ENCODE measurements at regions not wholly inside any gene's neighbourhood (a gene's known extent, or its start where the extent isn't known, plus 50 kb on each side); places are given as distances from the start of the nearest gene placed in this dataset.

DNA sequence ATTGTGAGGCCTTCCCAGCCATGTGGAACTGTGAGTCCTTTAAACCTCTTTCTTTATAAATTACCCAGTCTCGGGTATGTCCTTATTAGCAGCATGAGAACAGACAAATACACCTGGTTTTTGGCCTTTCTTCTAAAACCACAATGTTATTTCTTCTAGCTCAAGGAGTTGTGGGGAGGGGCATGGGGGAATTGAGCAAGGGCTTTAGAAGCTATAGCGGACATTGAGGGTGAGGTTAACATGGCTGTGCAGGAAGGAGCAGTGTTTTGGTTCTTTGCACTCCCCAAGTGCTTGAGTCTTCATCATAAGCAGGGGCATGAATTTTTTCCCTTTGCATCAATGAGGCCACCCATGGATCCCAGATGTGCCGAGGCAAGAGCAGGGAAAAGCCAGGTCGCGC, 86.8 kb downstream of the SPRING1 start:
- DNase-seq (ENCODE audit: low read depth): no peak

DNA sequence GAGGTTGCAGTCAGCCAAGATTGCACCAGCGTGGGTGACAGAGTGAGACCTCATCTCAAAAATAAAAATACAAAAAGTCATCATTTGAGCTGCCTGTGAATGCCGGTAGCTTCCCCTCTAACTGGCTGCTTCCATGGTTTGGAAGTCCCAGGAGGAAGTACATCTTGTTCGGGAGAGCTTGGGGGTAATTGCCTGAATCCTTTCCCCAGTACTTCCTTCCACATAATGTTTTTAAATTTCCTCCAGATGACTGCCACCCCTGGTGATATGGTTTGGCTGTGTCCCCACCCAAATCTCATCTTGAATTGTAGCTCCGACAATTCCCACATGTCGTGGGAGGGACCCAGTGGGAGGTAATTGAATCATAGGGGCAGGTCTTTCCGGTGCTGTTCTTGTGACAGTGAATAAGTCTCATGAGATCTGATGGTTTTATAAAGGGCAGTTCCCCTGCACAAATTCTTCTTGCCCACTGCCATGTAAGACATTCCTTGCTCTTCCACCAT, 87.2 kb downstream of the SPRING1 start:
- no peak for DNase-seq (ENCODE audit: low read depth)

DNA sequence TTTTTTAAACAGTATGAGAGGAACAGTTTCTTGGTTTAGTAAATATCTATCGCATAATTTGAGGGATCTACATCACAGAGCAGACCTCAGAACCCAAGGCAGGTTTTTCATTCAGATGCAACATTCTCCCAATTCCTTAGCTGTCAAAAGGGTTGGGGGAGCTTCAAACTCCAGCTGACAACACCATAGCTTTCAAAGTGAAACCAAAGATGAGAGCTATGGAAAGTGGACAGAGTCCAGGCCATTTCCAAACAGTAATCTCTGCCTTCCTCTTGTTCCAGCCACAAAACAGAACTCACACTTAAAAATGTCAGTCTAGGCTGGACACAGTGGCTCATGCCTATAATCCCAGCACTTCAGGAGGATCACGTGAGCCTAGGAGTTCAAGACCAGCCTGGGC, 87.8 kb downstream of the SPRING1 start:
- DNase-seq (ENCODE audit: low read depth): no peak

DNA sequence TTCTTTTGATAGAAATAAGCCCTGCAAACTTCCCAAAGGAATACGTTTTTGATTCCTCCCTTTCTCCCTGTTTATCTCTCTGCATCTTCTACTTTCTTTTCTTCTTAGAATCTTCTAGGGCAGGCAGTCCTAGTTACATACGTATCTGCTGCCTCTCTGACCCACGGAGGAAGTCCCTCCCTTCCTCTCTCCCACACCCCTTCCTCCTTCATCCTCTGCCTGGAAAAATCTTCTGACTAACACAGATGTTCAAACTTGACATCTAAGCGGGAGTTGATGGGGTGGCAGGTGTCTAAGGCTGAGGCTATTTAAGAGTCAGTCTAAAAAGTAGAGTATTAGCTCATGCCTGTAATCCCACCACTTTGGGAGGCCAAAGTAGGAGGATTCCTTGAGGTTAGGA, 88.6 kb downstream of the MAP1LC3B2 start:
- DNase-seq (ENCODE audit: low read depth): no peak

DNA sequence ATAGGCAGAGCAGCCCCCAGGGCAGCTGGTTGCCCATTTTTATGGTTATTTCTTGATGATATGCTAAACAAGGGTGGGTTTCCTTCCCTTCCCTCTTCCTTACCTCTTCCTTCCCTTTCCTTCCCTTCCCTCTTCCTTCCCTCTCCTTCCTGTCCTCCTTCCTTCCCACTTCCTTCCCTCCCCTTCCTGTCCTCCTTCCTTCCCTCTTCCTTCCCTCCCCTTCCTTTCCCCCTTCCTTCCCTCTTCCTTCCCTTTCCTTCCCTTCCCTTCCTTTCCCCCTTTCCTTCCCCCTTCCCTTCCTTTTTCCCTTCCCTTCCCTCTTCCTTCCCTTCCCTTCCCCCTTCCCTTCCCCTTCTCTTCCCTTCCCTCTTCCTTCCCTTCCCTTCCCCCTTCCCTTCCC, 87.7 kb downstream of the MAP1LC3B2 start:
- DNase-seq (ENCODE audit: low read depth): no peak

DNA sequence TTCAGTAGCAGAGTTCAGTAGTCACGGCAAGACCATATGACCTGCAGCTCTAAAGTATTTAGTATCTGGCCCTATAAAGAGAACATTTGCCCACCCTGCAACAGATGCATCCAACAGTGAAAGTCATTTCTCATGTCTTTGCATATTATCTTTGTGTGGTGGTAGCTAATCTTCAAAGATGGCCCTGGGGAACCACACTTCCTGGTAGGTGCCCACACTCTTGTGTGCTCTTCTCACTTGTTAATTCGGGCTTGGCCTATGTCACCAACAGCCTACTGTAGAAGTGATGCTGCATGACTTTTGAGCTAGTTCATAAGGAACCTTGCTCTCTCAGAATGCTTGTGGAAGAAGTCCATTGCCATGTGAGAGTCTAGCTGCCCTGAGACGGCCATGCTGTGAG, 85.6 kb downstream of the MAP1LC3B2 start:
- no peak for DNase-seq (ENCODE audit: low read depth)

DNA sequence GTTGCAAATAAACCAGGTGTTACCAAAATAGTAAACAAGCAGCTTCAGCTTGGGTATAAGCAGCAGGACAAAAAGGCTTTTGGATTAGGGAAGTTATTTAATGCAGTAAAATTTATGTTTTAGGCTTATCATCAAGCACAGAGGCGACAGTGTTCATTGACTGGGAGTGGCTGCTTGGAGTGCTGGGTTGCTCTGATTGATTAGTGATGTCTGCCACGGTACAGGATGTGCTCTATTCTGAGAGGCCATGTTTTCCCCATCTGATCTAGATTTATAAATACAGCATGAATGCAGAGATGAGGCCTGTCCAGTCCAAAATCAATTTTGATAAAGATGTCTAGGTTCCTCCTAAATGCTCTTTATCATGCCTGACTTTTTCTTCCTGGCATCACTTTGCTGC, 83.5 kb downstream of the MAP1LC3B2 start:
- DNase-seq (ENCODE audit: low read depth): no peak

DNA sequence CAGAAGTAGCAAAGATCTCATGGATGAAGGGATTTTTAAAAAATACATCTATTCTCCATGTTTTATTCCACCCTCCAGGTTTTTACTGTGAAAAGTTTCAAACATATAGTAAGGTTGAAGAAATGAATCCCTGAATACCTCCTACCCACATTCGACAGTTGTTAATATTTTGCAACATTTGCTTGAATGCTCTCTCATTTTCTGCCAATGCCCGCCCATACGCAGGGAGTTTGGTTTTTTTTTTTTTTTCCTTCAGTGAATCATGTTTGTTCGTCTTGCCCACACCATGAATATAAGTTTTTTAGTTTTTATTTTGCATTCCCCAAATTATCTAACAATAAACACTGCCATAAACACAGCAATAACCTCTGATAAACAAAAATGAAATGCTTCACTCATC, 82.9 kb downstream of the MAP1LC3B2 start:
- peak; percentile 26 for DNase-seq (ENCODE audit: low read depth)

DNA sequence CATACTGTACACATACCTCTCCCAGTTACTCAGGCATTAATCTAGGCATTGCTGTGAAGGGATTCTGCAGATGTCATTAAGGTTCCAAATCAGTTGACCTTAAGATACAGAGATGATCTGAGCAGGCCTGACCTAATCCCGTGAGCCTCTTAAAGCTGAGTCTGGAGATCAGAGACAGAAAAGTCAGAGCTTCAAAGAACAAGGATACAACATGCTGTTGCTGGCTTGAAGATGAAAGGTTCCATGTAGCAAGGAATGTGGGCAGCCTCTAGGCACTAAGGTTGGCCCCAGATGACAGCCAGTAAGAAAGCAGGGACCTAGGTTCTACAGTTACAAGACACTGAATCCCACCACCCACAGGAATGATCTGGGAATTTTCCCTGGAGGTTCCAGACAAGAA, 81.1 kb downstream of the MAP1LC3B2 start:
- DNase-seq (ENCODE audit: low read depth): no peak

DNA sequence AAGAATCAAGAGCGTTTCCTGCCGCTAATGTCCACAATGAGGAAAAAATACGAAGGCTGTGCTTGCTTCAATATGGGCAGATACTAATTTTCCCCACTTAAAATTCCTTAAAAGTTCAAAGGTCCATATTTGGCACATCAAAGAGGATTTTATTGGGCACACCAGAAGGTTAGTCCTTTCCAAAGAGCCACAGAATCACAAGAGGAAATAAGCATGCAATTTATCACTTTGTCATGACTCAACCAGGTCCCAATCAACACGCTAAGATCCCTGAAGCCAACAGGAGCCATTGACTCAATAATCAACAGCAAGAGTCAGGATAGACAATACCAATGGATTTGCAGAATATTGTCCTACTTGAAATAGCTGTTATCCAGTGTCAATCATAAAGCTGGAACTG, 80.6 kb downstream of the MAP1LC3B2 start:
- DNase-seq (ENCODE audit: low read depth): no peak

DNA sequence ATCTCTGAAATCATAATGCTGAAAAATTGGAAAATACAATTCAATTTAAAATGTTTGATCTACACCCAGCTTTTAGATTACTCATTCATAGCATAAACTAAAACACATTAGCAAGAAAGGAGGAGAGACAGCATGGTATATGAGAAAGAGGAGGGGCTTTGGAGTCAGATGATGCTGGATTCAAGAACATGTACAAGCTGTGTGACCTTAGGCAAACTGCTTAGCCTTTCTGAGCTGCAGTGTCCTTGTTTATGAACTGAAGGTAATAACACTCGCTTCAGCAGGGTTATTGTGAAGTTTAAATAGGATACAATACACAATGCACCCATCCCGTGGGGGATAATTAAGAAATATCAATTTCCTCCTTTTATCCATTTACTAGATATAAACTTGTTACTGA, 79.2 kb downstream of the MAP1LC3B2 start:
- DNase-seq (ENCODE audit: low read depth): no peak

DNA sequence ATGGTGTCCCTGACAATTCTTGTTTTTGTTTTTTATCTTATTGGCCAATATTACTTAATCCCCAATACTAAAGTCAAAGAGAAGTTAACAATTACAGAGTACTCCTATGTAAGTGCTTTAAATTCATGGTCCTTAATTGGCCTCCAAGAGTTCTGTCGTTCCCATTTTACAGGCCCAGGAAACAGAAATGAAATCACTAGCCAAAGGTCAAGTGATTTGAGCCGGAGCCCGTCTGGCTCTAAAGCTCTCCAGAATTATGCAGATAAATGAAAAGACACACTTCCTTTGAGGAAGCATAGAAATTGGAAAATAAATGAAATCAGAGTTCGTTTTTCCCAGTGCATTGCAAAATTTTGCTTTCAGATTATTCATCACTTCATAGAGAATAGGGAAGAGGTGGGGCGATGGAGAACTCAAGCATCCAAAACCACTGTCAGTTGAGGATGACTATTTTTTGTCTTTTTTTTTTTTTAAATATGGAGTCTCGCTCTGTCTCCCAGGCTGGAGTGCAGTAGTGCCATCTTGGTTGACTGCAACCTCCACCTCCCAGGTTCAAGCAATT, 78.5 kb downstream of the MAP1LC3B2 start:
- no peak for DNase-seq (ENCODE audit: low read depth)

DNA sequence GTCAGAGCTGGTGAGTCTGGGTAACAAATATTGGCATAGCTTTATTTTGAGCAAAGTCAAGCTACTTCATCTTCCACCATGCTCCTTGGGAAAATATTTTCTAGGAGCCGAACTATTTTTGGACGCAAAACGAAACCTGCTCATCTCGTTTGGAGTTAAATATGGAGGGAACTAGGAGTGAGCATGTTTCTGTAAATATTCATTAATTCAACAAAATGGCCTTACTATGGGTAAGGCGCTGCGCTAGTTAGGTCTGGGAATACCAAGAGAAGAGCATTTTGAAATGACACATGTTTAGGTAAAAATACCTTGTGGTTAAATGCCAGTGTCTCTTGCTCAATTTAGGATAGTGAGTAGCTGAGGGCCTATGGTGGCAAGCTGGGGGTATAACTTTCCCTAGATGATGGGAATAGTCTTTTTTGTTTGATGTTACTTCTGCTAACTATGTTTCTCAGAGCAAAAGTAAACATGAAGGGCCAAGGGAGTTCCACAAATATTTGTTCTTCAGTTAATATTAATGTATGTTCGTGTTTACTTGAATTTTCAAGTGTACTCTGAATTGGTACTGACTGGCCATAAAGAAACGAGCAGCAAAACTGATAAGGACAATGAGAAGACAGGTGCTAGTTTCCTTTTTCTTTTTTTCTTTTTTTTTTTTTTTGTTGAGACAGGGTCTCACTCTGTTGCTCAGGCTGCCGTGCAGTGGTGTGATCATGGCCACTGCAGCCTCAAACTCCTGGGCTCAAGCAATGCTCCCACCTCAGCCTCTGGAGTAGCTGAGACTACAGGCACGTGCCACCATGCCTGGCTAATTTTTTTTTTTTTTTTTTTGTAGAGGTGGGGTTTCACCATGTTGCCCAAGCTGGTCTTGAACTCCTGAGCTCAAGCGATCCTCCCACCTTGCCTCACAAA, 77.7 kb downstream of the MAP1LC3B2 start:
- DNase-seq (ENCODE audit: low read depth): no peak

DNA sequence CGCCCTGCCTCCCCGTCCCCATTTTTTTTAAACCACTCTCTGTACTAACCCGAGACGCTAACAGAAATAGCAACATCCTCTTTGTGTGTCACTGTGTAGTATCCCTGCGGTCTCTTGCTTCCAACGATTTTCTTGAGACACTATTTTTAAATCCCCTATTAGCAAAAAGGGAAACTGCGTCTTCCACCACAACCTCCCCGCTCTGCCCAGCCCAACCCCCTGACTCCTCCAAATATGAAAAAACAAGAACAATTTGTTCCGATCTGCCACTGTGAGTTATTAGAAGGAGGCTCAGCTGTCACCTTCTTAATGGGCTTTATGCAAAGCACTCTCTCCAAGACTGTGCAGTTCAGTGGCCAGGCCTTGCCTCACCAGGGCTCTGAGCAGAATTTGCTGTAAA, 76.3 kb downstream of the MAP1LC3B2 start:
- DNase-seq (ENCODE audit: low read depth): no peak

DNA sequence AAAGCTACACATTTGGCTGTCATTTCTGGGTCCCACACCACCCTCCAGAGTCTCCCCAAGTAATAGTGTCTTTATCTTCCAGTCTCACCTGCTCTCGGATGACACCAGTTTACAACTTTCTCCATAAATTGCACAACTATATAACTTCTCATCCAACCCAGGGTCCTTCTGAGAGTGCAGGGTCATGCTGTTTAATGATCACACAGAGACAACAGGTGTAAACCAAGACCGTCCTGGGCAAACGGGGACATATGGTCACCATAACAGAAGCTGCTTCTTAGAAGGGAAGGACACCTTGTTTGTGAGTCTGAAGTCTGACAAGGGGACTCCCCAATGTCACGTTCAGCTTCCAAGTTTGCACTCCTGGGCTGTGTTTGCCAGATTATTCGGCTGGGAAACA, 74.3 kb downstream of the MAP1LC3B2 start:
- DNase-seq (ENCODE audit: low read depth): no peak

DNA sequence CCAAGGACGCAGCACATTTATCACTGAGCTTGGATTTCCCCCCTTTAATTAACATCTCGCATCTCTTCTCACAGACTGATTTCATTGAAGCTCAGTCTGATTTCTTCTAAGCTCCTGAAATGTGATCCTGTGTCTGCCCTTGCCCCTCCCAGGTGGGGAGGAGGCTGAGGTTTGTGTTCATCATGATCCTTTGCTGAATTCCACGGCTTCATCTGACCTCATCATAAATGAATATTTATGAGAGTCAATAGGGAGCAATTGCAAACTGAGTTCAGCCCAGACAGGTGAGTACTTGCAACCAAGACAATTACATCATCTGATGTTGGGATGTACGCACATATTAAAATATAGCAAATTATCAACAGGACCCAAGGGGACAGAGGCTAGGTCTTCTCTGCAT, 72.4 kb downstream of the MAP1LC3B2 start:
- no peak for DNase-seq (ENCODE audit: low read depth)

DNA sequence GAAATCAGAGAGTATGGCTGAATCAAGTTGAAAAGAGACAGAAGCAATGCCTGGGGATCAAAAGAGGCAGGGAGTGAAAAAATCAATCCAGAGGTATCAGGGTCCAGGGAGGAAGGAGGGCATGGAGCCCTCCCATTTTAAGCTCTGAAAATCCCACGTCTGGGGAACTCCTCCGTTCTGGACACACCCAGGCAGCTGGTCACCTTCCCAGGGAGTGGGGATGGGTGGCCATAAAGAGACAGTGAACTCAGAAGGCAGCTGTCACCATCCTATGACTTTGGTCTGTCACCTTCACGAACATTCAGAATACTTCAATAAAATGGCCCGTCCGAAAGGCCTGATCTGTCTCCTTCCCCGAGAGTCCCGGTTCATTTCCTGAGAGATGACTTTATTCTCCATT, 71.6 kb downstream of the MAP1LC3B2 start:
- no peak for DNase-seq (ENCODE audit: low read depth)

DNA sequence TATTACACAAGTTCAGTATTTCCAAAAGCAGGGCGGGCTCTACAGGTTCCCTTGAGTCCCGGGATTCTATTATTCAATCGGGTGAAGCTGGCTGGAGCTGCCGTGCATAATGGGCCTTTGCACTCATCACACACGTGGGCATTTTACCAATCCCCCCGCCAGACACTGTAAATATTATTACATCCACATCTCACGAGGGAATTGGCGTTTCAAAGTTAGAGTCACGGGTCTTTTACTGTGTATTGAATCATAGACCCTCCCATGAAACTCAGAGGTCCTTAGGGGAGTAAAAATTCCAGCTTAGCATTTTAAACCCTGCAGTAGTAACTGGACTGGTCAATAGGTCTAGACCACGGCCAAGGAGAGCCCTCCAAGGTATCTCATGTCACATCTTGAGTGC, 70.3 kb downstream of the MAP1LC3B2 start:
- DNase-seq (ENCODE audit: low read depth): no peak

DNA sequence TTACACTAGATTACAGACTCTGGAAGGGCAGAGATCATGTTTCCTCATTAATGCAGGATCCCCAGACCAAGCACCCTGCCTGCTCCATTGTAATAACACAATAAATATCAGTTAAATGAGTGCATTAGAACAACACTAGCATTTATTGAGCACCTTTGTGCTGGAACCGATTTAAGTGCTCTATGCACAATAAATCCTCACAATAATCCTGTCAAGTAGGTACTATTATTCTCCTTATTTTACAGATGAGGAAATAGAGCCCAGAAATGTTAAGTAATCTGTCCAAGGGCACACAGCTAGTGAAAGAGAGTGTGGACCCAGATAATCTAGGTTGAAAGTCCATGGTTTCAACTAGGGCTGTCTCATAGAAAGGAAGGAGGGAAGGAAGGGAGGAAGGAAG, 69.8 kb downstream of the MAP1LC3B2 start:
- no peak for DNase-seq (ENCODE audit: low read depth)

DNA sequence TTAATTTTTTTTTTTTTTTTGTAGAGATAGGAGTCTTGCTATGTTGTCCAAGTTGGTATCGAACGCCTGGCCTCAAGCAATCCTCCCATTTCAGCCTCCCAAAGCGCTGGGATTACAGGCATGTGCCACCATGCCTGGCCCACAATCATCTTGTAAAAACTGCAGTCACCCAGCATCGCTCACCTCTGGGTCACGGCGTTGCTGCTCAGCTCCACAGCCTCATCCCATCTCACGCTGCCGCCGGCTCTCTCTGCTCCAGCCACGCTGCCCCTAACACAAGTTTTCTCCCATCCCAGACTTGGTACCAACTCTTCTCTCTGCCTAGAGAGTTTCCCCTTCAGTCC, 69.2 kb downstream of the MAP1LC3B2 start:
- no peak for DNase-seq (ENCODE audit: low read depth)

Measured in fibroblast of gingiva (primary cell).